Prostate gland (tissue), 2 donors: ENCODE measurements at regions not wholly inside any gene's neighbourhood (a gene's known extent, or its start where the extent isn't known, plus 50 kb on each side); places are given as distances from the start of the nearest gene placed in this dataset.

Experiments
- POLR2A ChIP-seq: fragments of 450-650 bp; IDR thresholded peaks from one replicate; pipeline ENCODE4 v1.6.1; 2016; ENCODE audit warnings: antibody characterized with exemption, mild to moderate bottlenecking
- POLR2AphosphoS5 ChIP-seq: sonication (generic); formaldehyde crosslinking; IDR thresholded peaks from one replicate; pipeline ENCODE4 v1.6.1; 2017; ENCODE audit warnings: antibody characterized with exemption
- TF ChIP-seq, protein P1 (sequence below), 4 experiments: fragments of 200-600 bp in 2 of 4; fragments of 450-650 bp in 2 of 4; sonication (generic) in 2 of 4; IDR thresholded peaks; 1 replicate in 3 of 4; 2 replicates in 1 of 4; pipeline ENCODE4 v1.5.1; 2016 to 2019; ENCODE audit warnings: antibody characterized with exemption in 4 of 4, mild to moderate bottlenecking in 2 of 4, moderate library complexity in 2 of 4

DNA sequence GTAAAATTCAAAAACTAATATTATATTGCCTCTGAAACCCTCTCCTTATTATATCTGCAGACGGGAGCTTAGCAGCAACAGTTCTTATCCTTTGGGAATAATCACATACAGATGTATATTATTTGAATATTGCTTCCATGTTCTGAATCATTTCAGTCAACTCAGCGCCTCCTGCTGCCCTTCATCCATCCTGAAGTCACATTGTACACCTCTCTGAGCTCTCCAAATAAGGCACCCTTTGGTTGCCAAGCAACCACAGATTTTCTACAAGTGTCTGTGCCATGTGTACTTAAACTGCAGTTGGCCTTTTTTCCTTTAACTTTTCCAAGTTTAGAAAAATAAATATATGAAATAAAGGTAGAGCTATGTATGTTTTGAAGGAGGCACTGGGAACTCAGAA lies 384.3 kb downstream of the LRRIQ3 start:
- TF ChIP-seq, protein P1, sequence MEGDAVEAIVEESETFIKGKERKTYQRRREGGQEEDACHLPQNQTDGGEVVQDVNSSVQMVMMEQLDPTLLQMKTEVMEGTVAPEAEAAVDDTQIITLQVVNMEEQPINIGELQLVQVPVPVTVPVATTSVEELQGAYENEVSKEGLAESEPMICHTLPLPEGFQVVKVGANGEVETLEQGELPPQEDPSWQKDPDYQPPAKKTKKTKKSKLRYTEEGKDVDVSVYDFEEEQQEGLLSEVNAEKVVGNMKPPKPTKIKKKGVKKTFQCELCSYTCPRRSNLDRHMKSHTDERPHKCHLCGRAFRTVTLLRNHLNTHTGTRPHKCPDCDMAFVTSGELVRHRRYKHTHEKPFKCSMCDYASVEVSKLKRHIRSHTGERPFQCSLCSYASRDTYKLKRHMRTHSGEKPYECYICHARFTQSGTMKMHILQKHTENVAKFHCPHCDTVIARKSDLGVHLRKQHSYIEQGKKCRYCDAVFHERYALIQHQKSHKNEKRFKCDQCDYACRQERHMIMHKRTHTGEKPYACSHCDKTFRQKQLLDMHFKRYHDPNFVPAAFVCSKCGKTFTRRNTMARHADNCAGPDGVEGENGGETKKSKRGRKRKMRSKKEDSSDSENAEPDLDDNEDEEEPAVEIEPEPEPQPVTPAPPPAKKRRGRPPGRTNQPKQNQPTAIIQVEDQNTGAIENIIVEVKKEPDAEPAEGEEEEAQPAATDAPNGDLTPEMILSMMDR (IDR thresholded peaks at IDR 0.05) = no peak
- TF ChIP-seq POLR2A = no peak
- no peak for TF ChIP-seq POLR2AphosphoS5
